GM12864 (cell line): ENCODE measurements at regions not wholly inside any gene's neighbourhood (a gene's known extent, or its start where the extent isn't known, plus 50 kb on each side); places are given as distances from the start of the nearest gene placed in this dataset.

Experiments used
- DNase-seq: peaks from one replicate; pipeline ENCODE4 v3.0.0-alpha.2; 2011; ENCODE audit warnings: low read depth
- H3K4me3 ChIP-seq: 2 replicates; pipeline ENCODE4 v1.5.1; 2011; ENCODE audit warnings: mild to moderate bottlenecking, low read depth, low read length, control low read depth
- TF ChIP-seq, protein P1 (sequence below): IDR thresholded peaks from 2 replicates; pipeline ENCODE4 v1.5.1; 2011; ENCODE audit warnings: low read depth, mild to moderate bottlenecking, moderate library complexity, low read length, control low read depth, inconsistent platforms; ENCODE audit errors: missing control alignments

DNA sequence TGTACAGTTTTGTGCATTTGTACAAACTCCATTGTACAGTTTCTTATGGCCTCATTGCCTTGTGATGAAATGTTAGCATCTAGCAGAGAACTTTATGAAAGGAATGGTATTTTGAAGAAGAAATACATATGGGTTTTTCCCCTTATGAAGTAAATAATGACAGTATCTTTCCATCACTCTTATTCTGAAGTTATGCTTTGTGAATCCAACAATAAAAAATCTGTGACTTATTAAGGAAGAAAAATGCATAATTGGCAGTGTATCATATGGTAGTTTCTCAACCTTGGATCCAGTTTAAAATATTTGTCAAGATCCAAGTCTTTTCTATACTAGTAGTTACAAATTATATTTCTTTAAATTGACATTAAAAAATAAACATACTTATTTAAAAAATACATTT is 859.1 kb upstream of the FLRT2 start:
- no peak for DNase-seq
- TF ChIP-seq, protein P1, sequence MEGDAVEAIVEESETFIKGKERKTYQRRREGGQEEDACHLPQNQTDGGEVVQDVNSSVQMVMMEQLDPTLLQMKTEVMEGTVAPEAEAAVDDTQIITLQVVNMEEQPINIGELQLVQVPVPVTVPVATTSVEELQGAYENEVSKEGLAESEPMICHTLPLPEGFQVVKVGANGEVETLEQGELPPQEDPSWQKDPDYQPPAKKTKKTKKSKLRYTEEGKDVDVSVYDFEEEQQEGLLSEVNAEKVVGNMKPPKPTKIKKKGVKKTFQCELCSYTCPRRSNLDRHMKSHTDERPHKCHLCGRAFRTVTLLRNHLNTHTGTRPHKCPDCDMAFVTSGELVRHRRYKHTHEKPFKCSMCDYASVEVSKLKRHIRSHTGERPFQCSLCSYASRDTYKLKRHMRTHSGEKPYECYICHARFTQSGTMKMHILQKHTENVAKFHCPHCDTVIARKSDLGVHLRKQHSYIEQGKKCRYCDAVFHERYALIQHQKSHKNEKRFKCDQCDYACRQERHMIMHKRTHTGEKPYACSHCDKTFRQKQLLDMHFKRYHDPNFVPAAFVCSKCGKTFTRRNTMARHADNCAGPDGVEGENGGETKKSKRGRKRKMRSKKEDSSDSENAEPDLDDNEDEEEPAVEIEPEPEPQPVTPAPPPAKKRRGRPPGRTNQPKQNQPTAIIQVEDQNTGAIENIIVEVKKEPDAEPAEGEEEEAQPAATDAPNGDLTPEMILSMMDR = no peak
- no peak overlapping the region for H3K4me3 ChIP-seq

DNA sequence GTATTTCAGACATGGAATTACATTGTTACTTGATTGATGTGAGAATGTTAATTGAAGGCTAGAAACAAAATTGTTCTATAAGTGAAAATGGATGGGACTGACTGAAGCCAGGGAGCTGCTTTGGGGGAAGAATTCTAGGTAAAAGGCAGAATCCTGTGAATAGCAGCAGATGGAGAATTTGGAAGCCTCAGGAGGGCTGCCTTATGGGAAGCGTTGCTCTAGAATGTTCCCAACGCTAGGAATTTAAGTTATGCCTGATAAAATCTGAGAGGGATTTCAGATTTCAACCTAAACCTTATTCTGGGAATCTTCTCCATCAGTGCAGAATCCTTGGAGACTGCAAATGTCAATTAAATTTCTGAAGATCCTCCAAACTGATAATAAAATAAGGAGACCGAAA is 858.2 kb upstream of the FLRT2 start:
- no peak for DNase-seq
- H3K4me3 ChIP-seq = no peak overlapping the region
- TF ChIP-seq, protein P1 = no peak

DNA sequence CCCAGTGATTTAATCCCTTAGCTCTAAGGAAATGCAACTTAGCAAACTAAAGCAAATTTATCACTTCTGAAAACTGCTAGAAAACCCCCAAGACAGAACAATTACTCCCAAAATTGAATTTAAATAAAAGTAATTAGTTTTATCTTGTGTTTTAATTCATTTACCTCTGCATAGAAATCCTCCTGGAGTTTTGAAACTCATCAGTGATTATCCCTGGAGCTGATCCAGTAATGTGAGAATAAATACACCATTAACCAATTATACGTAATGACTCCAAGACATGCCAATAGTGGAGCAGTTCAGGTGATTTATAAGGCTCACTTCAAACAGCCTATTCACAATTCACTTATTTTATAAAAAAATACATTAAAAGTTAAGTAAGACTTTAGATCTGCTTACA is 855.3 kb upstream of the FLRT2 start:
- H3K4me3 ChIP-seq = no peak overlapping the region
- TF ChIP-seq, protein P1 = no peak
- no peak for DNase-seq

DNA sequence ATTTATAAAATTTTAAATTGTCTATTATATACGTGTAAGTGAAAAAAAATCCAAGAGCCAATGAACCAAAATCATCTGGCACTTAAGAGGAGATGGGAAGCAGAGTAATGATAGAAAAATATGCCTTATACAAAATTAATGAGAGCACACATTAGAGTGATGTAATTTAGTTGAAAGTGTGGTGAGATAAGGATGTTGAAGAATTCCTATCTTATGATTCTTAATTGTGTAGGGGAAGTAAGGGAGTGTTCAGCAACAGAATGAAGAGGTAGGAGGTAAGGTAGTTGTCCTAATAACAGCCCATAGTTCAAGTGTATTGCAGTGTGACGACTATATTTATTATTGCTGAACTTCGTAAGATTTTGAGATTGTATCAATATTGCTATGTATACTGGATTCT is 843.4 kb upstream of the FLRT2 start:
- H3K4me3 ChIP-seq = no peak overlapping the region
- TF ChIP-seq, protein P1 = no peak
- DNase-seq = no peak

DNA sequence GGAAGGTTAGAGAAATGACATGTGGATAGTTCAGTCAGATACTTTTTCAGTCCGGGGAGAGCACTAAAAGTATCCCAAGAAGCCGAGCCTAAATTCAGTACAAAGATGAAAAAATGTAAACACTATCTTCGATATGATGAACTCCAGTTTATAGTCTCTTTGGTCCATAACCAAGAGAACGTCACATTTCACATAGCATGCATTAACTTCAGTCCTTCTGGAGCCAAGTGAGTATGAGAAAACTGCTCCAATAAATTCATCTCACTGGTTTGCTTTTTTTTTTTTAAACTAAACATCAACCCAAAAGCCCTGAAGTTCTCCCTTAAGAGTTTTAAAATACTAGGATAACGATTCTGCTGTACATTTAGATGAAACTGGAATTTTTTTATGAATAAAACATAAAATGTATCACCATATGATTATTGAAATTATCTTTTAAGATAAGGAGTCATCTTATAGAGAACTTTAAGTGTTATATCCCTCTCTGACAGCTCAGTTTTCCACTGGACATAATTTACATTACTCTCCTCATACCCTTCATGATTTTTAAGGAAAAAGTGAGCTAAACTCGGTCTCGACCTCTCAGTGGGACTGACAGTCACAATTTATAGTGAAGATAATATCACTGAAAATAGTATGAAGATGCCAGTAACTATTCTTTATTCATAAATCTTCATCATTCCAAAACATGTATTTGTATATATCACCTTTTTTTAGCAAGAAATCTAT is 841.5 kb upstream of the FLRT2 start:
- TF ChIP-seq, protein P1 = no peak
- no peak overlapping the region for H3K4me3 ChIP-seq
- DNase-seq = no peak

DNA sequence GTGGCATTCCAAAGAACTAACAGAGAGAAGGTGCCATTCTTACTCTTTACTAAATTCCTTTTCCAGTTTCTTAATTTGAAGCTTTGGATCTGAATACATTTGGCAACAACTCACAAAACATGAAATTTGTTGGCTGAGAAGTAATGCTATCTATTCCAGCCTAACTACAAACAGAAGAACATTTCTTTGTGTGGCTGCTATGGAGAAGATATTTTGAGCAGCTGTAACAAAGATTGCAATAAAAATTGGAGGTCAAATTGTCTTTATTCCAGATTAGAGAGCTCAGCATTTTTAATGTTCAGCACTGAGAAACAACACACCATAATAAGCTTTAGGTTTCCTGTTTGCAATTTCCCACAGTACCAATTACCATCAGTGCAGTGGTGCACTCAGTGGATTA is 835.8 kb upstream of the FLRT2 start:
- TF ChIP-seq, protein P1 = no peak
- no peak for DNase-seq
- no peak overlapping the region for H3K4me3 ChIP-seq

DNA sequence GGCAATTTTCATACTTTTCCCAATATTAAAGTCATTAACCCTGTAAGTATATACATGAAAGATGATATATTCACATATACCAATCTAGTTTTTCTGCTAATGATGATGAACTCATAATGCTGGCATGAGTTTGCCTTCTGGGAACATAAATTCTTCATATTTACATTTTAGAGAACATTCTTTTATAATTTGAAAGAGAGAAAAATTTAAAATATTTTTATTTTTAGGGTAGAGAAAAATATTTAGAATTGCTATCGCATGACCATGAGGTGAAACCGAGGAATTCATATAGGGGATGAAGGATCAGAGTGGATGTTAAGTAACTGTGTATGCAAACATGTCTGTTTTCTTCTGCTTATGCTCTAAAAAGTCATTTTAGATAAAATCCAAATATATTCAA is 825.3 kb upstream of the FLRT2 start:
- no peak overlapping the region for H3K4me3 ChIP-seq
- TF ChIP-seq, protein P1 = no peak
- DNase-seq = no peak
